Stimulated activated CD4-positive, alpha-beta T cell treated with anti-CD3 and anti-CD28 coated beads, Interleukin-1b, Interleukin-23, amount 100 ng/mL, for 48 hours (primary cell): ENCODE measurements at regions not wholly inside any gene's neighbourhood (a gene's known extent, or its start where the extent isn't known, plus 50 kb on each side); places are given as distances from the start of the nearest gene placed in this dataset.

ENCODE experiments used
- DNase-seq: peaks from one replicate; pipeline ENCODE4 v3.0.0-alpha.2; 2020

DNA sequence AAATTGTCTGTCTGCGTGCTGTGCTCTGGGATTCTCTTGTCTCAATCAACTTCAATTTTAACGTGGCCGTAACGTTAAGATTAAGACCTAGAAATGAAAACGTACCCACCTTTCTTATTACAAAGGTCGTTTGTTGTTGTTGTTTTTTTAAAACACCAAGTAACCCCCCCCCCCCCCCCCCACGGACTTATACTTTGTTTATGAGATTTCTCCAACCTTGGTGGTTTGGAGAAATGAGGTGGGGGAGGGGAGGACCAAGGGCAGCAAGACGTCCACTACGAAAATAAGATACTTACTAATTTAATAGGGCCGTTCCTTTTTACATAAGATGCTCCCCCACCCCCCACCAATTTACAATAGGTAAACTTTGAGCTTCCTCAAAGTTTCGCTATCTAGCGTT is 244.4 kb upstream of the TOPAZ1 start:
- no peak for DNase-seq

DNA sequence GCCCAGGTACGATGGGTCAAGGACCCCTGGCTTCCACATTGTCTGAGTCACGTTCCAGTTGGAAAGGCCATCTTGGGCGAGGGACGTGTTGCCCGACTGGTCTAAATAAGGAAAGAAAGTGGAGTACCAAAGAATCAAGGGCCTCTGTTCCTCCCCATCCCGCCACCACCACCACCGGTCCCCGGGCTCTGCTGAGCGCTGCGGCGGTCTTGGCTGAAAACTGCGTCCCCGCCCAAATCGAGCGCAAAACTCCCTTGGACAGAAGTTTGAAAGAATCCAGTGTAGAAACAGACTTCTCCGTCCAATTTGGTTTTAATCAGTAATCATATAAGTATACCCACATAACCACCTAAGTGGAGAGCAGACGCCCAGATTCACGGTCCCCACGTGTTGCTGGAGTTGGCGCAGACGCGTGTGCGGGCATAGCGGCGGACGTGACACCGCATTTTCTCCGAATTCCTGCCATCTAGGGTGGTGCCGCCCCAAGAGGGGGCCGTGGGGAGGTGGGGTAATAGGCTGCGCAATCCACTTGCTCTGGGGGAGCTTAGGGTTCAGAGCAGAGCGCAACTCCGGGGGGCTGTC is 243.8 kb upstream of the TOPAZ1 start:
- no peak for DNase-seq

DNA sequence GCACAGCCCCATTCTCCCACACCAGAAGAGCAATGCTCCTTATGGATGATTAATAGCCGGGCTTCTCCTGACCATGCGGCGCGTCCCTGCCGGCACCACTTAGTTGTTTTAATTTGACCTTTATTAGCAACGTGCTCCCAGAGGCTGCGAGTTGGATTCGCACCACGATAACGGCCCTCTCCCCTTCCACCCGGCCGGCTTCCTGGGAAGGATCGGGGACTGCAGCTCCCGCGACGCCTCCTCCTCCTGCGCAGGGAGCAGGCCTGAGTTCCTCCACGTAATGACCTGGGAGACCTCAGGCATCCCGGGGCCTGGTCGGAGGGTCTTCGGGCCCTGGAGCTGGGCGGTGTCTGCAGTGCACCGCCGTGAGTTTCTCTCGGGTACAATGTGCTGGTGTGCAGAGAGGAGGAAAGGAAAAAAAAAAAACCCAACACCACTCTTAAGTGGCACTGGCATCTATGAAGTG is 243.3 kb upstream of the TOPAZ1 start:
- no peak for DNase-seq

DNA sequence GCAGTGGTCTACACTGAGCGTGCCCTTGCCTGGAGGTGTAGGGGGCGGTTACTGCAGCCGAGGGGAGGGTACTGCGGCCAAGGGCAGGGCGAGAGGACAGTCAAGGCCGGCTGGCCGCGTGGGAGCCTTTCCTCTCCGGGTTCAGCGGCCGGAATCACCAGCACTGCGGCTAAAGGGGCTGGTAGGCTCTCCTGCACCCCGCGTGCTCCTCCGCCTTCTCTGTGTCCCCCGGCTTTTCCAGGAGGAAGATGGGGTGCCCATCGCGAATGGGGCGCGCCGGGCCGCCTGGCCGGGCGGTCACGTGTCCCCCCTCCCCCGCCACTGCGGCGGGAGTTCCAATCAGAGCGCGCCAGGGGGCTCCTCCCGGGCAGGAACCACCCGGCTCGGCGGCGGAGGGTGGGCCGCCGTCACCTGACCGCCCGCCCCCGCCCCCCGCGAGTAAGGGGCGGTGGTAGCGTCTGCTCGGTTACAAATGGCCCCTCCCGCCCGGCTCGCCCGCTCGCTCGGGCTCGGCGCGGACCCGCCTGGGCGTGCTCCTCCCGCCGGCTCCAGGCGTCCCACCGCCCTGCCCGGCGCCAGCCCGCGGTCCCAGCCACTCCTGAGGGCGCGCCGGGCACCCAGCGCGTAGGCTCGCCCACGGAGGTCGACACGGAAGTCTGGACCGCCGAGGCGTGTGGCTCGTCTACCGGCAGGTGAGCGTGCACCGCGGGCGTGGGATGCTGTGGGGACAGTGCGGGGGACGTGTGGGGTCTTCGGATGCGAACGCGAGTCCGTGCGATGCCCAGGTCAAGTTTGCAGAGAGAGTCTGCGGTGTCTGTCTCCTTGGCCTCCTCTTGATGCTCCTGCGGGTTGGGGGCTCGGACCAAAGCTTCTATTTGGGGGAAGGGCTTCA is 242.6 kb upstream of the TOPAZ1 start:
- DNase-seq, result no peak

DNA sequence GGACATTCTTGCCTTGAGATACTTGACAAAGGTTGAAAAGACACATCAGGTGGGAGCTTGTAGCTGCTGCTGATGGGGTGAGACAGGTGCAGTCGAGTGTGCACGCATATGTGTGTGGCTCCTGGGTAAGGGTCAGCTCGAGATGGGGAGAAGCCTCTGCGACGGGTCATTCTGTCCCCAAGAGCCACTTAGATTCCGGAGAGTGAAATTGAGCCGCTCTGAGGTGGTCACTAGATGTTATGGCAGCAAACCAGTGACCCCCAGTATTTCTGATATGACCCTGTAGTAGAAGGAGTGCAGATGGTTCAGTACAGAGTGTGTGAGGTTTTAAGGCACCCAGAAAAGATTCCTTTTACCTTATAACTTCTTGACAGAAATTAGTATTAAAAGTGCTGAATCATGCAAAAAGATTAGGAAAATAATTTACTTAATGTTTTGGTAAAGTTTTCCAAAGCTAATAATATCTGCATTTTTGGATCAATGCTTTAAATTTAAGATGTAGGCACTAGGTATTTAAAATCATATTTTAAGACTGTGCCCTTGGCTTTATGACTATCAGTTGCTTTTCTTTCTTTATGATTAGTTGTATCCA is 241.9 kb upstream of the TOPAZ1 start:
- DNase-seq, result no peak

DNA sequence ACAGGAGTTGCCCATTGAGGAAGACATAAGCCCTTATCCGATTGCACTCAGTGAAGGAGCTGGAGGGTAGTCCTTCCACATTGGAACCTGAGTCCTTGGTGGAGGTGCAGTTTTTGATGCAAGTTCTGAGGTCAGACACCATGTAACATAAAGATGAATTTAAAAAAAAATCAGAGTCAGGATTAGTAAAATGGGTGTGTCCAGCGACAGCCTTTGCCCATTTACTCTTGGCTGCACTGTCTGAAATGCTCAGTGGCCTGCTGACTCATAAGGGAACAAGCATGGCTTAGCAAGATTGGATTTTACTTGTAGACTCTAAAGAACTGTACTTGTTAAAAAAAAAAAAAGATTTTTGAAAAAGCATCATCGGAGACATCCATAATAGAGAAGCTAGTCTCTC is 241.1 kb upstream of the TOPAZ1 start:
- no peak for DNase-seq

DNA sequence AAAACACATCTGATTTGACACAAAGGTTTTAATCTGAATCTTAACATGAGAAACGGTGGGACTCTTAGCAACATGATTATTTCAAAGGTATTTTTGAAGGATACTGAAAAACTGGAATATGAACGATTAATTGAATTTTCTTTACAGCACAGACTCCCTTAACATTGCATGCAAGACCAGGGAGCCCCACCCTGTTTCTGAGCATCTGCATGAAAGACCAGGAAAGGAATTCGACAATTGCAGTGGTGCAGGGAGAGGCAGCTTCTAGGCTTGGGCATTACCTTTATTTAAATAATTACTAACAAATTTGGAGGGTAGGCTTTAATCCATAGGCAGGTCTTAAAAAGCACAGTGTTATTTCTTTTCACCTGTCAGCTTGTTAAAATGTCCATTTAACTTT is 240.6 kb upstream of the TOPAZ1 start:
- no peak for DNase-seq

DNA sequence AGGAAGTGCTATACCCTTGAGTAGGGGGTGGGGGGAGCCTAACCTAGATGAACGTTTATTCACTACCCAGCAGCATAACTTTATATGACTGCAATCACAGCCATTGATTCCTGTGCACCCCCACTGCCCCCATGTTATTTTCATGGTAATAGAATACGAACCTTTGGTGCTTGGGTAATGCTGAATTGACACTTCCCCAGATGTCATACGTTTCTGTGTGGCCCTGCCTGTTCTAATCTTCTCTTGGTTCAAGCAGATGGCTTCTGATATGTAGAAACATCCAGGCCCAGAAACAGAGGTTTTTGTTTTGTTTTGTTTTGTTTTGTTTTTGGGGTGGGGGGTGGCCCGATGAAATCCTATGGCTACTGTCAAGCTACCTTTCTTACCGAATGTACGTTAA is 237.9 kb upstream of the TOPAZ1 start:
- DNase-seq, result no peak

DNA sequence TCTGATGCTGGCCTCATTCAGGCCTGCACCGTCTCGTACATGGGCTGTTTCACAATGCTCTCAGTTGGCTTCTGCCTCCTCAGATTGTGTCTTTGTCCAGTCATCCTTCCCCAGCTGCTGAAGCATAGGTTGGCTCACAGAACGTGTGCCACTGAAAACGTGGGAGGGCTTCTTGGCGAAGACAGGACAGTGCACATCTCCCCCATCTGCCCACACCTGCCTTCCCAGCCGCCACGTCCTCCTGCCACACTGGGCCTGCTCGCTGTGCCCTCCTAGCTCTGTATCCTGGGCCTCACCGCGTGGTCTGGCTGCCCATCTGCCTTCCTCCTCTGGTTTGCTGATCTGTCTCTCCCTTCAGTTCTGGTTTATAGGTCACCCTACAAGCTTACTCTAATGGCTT is 230.0 kb upstream of the TOPAZ1 start:
- no peak for DNase-seq

DNA sequence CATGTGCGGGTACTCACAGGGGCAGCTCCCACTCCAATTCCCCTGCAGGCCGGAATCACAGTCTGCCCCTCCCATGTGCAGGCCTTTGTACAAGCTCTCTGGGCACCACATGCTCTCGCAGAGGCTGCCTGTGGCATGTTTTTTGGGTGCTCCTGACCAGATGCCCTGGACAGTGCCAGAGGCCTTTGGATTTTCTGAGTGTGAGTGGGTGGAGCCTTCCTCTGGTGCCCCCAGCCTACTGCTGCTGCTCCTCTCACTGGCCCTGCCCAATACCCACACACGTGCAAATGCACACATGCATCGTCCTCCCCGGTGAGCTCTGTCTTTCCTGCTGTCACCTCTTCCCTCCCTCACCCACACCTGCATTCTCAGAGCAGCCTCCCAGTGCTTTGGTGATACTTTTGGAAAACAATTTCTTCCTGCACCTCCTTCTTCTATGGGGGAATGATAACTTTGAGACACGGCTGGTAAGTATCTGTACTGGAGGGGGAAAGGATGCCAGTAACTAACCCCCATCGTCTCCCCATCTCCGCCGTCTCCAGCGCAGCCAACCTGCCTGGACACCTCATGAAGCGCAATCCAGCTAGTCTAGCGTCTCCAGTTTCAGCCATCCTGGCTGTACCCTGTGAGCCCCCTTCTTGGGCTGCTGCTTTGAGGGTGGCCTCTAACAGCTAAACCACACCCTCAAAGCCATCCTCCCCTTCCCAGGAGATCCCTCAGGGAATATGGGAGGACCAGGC is 229.4 kb upstream of the TOPAZ1 start:
- DNase-seq, result no peak

DNA sequence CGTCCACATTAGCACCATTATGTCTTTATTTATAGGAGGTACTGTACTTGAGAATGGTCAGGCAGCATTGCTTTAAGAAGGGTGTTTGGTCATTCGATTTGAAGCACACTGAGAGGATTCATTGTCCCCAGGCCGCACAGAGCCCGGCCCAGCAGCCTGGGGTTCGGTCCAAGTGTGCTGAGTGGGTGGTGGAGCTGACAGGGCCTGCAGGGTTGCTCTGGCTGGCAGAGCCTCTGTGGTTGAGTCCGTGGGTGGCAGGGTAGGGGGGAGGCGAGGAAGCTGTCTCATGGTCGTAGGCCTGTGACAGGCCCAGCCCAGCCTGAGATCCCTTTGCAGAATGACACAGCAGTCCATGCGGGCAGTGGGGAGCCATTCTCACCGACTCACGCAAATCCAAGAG is 227.7 kb upstream of the TOPAZ1 start:
- DNase-seq, result no peak

DNA sequence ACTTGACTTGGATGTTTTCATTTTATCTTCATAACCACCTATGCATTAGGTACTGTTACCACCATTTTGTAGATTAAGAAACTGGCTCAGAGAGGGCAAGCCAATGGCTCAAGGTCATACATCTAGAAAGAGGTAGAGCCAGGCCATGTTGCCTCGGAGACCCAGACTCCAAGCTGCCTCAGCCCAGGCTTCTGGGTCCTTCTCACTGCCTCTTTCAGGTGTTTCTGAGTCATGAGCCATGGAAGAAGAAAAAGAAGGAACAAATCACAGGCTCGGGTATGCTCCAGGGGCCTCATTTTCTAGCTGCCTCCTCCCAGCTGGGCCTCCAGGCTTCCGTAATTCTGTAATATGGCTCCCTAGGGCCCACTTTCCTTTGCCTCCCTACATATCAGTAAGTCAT is 226.5 kb upstream of the TOPAZ1 start:
- no peak for DNase-seq

DNA sequence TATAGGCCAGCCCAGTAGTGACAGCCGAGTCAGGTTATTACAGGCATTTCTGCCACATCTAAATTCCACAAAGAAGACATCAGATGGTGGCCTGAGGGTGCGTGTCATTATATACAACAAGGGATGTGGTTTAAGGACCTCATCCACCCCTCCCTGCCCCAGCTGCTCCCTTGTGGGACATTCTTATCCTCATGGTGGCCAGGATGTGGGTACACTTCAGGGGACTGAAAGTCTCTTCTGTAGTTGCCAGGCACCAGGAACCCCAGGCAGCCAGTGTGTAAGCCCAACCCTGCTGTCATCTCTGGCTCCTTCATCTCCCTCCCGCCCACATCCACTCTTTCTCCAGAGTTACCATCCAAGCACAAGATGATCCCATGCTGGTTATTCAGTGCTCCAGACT is 224.9 kb upstream of the TOPAZ1 start:
- DNase-seq, result no peak

DNA sequence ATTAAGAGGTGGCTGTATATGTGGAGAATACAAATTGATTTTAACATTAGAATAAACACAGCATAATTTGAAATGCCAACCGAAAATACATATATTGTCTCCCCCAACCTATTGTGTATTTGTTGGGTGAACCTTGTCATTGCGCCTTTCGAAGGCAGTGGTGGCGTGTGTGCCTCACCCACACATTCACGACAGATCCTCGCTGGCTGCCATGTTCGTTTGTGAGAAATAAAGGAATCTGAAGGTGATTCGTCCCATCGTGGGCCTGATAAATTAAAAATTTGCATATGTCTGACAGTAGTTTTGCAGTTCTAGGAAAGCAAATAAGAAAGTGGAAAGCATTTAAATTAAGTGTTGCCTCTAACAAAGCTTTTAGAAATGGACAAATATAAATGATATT is 222.8 kb upstream of the TOPAZ1 start:
- DNase-seq, result no peak

DNA sequence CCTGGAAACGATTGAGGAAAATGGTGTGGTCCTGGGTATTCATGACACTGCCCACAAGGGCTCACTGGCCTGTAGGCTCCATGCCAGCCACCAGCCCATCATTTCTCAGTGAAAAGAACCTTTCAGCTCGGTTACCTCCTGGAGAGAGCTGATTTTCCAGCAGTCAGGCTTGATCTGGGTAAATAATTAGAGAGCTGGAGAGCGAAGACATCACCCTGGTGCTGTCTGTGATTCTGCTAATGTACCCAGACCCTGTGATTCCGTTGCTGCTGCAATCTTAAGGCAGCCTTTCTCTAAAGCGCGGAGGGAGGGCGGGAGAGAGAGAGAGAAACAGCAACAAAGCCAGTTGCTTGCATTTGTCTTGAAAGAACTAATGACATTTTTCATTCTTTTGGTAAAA is 221.9 kb upstream of the TOPAZ1 start:
- no peak for DNase-seq

DNA sequence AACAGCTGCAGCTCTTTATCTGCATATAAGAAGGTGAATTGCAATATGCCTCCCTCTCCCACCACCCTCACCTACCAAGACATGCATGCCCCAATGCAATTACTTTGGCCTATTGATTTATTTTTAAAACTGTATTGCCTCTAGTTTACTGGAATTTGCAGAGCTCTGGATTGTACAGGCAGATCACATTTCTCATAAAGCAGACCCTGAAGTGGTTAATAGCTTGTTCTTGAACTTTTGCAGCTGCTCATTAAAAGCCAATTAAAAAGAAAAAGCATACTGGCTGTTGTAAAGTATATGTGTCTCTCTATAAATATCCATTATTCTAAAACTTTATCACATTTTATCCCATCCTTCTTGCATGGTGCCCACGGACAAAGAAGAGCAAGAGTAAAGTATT is 221.5 kb upstream of the TOPAZ1 start:
- no peak for DNase-seq

DNA sequence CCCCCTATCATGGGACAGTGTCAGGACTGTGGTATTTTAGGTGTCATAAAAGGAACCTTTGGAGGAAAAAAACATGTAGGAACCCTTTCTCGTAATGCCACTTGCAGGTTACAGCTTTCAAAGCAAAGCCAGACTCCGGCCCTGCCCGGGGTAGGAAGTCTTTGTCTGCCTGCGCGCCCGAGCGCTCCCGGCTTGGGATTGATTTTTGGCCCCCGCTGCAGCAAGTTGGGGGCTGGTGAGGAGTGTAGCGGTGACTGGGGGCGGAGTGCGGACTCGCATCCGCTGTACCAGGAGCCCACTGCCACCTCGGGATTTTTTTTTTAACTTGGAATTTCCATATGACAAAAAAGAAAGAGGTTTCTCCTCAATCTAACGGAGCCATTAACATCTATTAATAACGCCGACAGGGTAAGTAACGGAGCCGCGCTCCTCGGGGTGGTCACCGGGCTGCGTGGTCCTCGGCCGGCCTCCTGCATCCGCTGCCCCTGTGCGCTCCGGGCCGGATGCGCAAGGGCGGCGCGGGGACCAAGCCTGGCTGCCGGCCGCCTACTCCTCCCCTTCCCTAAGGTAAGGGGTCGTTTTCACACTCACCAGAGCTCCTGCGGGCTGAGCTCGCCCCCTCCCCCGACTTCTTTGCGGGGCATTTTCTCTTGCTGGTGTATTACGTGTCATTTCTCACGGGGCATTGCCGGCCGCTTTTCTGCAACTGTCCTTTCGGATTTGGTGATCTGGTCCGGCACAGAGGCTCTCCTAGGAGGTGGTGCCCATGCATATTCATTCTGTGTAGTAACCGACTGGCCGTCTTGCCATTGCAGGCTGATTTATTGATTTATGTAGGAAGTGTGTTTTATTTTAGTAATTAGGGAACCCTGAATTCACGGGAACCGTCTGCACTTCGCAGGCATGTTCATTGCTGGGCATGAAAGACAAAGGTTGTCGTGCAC is 219.8 kb upstream of the TOPAZ1 start:
- DNase-seq, result no peak

DNA sequence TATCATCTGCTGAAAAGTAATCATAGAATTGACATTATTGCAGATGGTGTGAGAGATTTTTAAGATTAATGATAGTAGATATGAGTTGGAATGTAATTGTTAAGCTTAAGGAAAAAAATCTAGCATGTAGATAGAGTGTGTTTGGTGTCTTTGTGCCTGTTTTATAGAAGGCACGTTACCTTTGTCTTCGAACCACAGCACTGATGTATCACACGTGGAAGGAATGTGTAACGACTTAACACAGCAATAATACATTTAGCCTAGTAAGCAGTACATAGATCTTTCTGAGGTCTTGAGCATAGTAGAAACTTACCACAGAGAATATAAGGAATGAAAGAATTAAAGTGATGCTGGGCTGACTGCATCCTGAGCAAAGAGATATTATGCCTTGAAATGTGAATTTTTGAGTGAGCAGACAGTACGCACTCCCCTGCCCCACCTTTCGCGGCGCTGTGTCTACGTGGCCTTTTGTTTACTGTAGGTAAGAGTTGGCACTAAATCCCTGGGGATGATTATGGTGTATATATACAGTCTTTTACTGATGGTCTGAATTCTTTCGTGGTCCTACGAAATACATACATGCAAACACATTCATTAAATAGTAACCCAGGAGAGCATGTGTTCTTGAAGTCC is 217.6 kb upstream of the TOPAZ1 start:
- no peak for DNase-seq

DNA sequence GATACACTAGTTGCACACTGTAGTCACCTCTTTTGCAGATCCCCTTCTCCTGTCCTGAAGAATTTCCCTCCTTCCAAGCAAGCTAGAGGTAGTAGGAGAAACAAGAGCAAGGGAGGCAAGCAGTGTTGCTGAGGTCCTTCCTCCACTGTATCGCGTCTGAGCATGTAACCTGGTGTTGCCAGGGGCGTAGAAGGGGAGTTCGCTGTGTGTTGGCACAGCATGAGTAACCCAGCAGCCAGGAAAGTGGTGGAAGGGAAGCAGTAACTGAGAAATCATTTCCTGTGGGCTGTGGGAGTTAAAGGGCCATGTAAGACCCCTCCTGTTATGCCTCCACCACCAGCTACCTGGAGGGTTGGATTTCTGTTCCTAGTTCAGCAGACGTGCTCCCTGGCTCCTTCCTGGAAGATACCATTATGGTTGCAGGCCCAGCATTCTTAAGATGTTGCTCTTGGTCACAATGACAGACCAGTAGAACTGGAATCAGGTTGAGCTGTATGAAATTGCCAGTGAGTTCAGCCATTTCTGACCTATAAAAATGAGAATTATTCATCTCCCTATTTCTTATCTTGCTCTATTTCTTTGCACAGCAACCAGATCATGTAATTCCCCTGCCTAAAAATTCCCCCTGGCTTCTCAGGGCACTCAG is 215.3 kb upstream of the TOPAZ1 start:
- no peak for DNase-seq

DNA sequence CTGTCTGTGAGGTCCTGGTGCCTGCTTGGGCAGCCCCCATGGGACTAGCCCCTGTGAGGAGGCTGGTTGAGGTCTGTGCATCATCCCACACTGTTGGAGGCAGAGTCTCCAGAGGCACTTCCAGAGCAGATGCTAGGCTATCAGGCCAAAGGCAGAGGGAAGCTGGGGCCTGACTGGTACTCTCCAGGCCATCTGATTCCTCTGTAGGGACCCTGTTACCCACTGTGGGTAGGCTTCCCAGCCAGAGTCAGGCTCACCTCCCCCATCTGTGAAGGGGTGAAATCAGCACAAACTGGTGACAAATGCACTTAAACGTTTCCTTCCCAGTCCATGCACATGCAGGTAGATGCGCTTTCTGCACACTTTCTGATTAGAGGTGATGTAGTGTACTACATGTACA is 212.6 kb upstream of the TOPAZ1 start:
- DNase-seq, result no peak

DNA sequence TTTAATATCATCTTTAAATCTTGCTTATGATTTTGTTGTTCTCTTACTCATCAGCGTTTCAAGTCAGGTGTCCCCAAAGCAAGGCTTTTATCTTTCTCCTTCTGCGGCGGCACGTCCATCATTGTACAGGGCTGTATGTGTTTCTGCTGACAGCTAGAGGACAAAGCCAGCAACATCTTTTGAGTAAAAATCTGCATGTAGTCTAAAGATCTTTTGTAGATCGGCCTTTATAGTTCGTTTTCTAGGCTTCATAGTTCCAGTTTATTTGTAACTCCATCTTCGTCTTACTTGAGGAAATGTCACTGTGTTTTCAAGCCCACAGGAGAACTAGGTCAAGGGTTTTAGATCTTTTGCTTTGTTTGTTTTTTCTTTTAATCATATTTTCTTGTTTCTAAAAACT is 211.4 kb upstream of the TOPAZ1 start:
- no peak for DNase-seq
